Esophagus muscularis mucosa (tissue), 4 donors: ENCODE measurements at regions not wholly inside any gene's neighbourhood (a gene's known extent, or its start where the extent isn't known, plus 50 kb on each side); places are given as distances from the start of the nearest gene placed in this dataset.

Experiments used
- EP300 ChIP-seq: sonication (generic); formaldehyde crosslinking; IDR thresholded peaks from one replicate; pipeline ENCODE4 v1.6.1; 2017; ENCODE audit warnings: antibody characterized with exemption
- POLR2AphosphoS5 ChIP-seq, 2 donors: sonication (generic); formaldehyde crosslinking; IDR thresholded peaks; one replicate each; pipeline ENCODE4 v1.6.1; 2017; ENCODE audit warnings: antibody characterized with exemption in 2 of 2
- TF ChIP-seq, protein P1 (sequence below), 3 experiments: fragments of 200-600 bp in 2 of 3; fragments of 450-650 bp in 1 of 3; sonication (generic) in 2 of 3; IDR thresholded peaks; one replicate each; pipeline ENCODE4 v1.5.1; 2017 to 2019; ENCODE audit warnings: antibody characterized with exemption in 3 of 3, mild to moderate bottlenecking in 2 of 3, moderate library complexity in 1 of 3

DNA sequence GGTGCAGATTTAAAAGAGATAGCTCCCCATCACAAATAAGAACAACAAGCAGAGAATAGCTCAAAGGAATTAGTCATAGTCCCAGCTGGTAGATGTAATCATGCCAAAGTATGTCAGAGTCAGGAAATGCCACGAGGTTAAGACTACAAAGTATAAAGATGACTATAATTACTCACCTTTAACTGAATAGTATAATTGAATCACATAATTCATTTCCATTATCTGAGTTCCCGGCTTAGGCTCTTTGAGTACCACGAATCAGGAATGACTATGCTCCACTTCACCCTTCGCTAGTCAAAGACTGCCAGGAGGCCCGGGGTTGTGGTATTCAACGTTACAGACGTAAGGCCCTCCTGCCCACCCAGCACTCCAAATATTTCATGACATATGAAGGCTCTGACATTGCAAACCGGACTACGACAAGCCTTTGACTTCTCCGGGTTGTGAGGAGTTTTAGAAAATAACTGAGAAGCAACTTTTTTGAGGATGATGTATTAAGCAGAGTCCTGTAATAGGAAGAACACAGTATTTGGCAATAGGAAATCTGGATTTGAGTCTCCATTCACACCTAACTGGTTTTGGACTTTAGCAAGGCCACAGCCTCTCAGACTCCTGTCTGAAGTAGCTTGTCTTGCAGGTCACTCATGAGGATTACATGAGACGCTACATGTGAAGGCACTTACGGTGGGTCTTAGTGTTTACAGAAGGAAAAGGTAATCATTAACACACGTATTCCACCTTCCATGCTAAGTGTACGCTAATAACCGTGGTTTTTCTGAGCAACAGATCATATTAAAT lies 64.6 kb downstream of the ENC1 start:
- TF ChIP-seq, protein P1, sequence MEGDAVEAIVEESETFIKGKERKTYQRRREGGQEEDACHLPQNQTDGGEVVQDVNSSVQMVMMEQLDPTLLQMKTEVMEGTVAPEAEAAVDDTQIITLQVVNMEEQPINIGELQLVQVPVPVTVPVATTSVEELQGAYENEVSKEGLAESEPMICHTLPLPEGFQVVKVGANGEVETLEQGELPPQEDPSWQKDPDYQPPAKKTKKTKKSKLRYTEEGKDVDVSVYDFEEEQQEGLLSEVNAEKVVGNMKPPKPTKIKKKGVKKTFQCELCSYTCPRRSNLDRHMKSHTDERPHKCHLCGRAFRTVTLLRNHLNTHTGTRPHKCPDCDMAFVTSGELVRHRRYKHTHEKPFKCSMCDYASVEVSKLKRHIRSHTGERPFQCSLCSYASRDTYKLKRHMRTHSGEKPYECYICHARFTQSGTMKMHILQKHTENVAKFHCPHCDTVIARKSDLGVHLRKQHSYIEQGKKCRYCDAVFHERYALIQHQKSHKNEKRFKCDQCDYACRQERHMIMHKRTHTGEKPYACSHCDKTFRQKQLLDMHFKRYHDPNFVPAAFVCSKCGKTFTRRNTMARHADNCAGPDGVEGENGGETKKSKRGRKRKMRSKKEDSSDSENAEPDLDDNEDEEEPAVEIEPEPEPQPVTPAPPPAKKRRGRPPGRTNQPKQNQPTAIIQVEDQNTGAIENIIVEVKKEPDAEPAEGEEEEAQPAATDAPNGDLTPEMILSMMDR (IDR thresholded peaks at IDR 0.05): no peak
- TF ChIP-seq EP300: no peak
- no peak for TF ChIP-seq POLR2AphosphoS5 (IDR thresholded peaks at IDR 0.05)
